BE2C (cell line): ENCODE measurements at regions not wholly inside any gene's neighbourhood (a gene's known extent, or its start where the extent isn't known, plus 50 kb on each side); places are given as distances from the start of the nearest gene placed in this dataset.

Experiments
- DNase-seq: peaks from one replicate; pipeline ENCODE4 v3.0.0-alpha.2; 2020
- H3K27me3 ChIP-seq: fragments of 250-450 bp; sonication (Bioruptor Pico); 2 replicates; pipeline ENCODE4 v1.5.1; 2020; ENCODE audit warnings: mild to moderate bottlenecking
- H3K36me3 ChIP-seq: fragments of 250-450 bp; sonication (Bioruptor Pico); 2 replicates; pipeline ENCODE4 v1.5.1; 2020; ENCODE audit warnings: mild to moderate bottlenecking
- H3K4me1 ChIP-seq: fragments of 250-450 bp; sonication (Bioruptor Pico); 2 replicates; pipeline ENCODE4 v1.5.1; 2020
- H3K4me3 ChIP-seq: 2 replicates; pipeline ENCODE4 v1.5.1; 2011; ENCODE audit warnings: low read depth, low read length
- H3K9me3 ChIP-seq: fragments of 250-450 bp; sonication (Bioruptor Pico); 2 replicates; pipeline ENCODE4 v1.5.1; 2020
- CTCF ChIP-seq: IDR thresholded peaks from 2 replicates; pipeline ENCODE4 v1.5.1; 2012; ENCODE audit warnings: mild to moderate bottlenecking, low read depth, low read length

- TF ChIP-seq CTCF, result no peak
- H3K27me3 ChIP-seq, result no peaks in the 10 kb centered on the region
- peaks cover 7% of the 10 kb centered on the region; the same call in 1 of the 2 replicates for H3K4me1 ChIP-seq
- no peaks in the 10 kb centered on the region for H3K9me3 ChIP-seq
- no peaks in the 10 kb centered on the region for H3K36me3 ChIP-seq
- H3K4me3 ChIP-seq, result no peak overlapping the region
- DNase-seq, result no peak
These were observed 316.2 kb upstream of the CD180 start for GRCh38 chr5:67512758-67513157.

DNA sequence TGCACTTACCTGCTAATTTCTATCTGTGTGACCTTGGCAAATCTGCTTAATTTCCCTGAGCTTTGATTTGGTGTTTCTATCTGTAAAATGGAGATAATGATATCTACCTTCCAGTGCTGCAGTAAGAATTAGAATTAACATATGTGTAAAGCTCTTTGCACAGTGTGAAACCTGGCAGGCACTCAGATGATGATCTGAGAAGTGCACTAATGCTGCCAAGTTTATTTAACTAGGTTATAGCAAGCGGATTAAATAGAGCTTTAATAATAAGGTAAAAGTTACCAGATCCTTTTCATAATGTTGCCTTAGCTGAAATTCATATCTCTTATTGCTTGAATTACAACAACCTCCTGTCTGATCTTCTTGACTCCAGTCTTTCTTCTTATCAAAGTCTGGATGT is 315.3 kb upstream of the CD180 start:
- DNase-seq, result no peak
- TF ChIP-seq CTCF, result no peak
- no peak overlapping the region for H3K4me3 ChIP-seq
- peaks cover 7% of the 10 kb centered on the region; the same call in 1 of the 2 replicates for H3K4me1 ChIP-seq
- H3K27me3 ChIP-seq, result no peaks in the 10 kb centered on the region
- H3K36me3 ChIP-seq, result no peaks in the 10 kb centered on the region
- no peaks in the 10 kb centered on the region for H3K9me3 ChIP-seq

GRCh38 chr5:67510204-67510603 is 313.6 kb upstream of the CD180 start:
- no peak overlapping the region for H3K4me3 ChIP-seq
- H3K27me3 ChIP-seq, result no peaks in the 10 kb centered on the region
- no peaks in the 10 kb centered on the region for H3K36me3 ChIP-seq
- no peaks in the 10 kb centered on the region for H3K9me3 ChIP-seq
- no peak for TF ChIP-seq CTCF
- H3K4me1 ChIP-seq, result peaks cover 7% of the 10 kb centered on the region; the same call in 1 of the 2 replicates
- DNase-seq, result no peak

GRCh38 chr5:67509402-67510186 is 313.0 kb upstream of the CD180 start:
- DNase-seq, result no peak
- Histone ChIP-seq H3K27me3 (no peaks in the 10 kb centered on the region), H3K36me3 (no peaks in the 10 kb centered on the region), H3K4me3 (no peak overlapping the region), H3K9me3 (no peaks in the 10 kb centered on the region), H3K4me1 (peaks cover 7% of the 10 kb centered on the region; the same call in 1 of the 2 replicates)
- TF ChIP-seq CTCF, result no peak

GRCh38 chr5:67506241-67506640 is 309.6 kb upstream of the CD180 start:
- TF ChIP-seq CTCF, result no peak
- DNase-seq, result no peak
- H3K36me3 ChIP-seq, result no peaks in the 10 kb centered on the region
- H3K27me3 ChIP-seq, result no peaks in the 10 kb centered on the region
- H3K4me1 ChIP-seq, result no peaks in the 10 kb centered on the region
- H3K9me3 ChIP-seq, result no peaks in the 10 kb centered on the region
- no peak overlapping the region for H3K4me3 ChIP-seq

DNA sequence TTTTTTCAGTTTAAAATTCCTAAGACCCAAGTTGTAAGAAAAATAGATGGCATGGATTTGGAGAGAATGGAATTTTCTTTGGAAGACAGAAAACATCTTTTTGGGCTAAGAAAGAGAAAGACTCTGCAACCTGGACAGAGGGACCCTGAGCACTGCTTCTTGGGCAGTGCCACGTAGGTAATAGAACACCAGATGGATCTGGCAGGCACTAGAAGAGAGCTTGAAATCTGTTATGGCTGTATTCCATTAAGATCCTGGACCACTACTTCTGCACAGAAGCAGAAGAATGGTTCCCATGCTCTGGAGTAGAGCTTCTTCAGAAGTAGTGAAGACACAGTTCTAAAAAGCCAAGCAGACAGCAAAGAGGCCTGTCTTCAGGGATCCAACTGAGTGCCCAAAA is 306.4 kb upstream of the CD180 start:
- no peaks in the 10 kb centered on the region for H3K9me3 ChIP-seq
- no peak for DNase-seq
- no peaks in the 10 kb centered on the region for H3K27me3 ChIP-seq
- no peak overlapping the region for H3K4me3 ChIP-seq
- no peaks in the 10 kb centered on the region for H3K36me3 ChIP-seq
- no peak for TF ChIP-seq CTCF
- no peaks in the 10 kb centered on the region for H3K4me1 ChIP-seq
